HepG2 (cell line): ENCODE measurements at regions not wholly inside any gene's neighbourhood (a gene's known extent, or its start where the extent isn't known, plus 50 kb on each side); places are given as distances from the start of the nearest gene placed in this dataset.

Experiments
- ATAC-seq: fragments of 200-7000 bp; cut with Tn5 transposase; 3 replicates; pipeline ENCODE4 v1.9.1; 2020; ENCODE audit warnings: mild to moderate bottlenecking, moderate library complexity
- BruUV-seq: library from RNA; stranded (reverse); fragments of 400-500 nt; replicated peaks from 2 replicates; lab custom pipeline; 2021; lab: Mats Ljungman, UMichigan
- CTCF ChIA-PET: fragments of 300-600 bp; formaldehyde crosslinking; extraction: SDS; loops from one replicate; lab custom pipeline; 2021; ENCODE audit warnings: low total read pairs, inconsistent platforms, low intra/inter-chr PET ratio; lab: Yijun Ruan, JAX
- POLR2A ChIA-PET: fragments of 350-600 bp; sonication (Branson Sonifier 250); formaldehyde crosslinking; loops from one replicate; lab custom pipeline; 2020; ENCODE audit warnings: antibody characterized with exemption, inconsistent platforms; lab: Yijun Ruan, JAX
- DNase-seq: peaks from one replicate; pipeline ENCODE4 v3.0.0-alpha.2; 2015; ENCODE audit warnings: low spot score
- FAIRE-seq: peaks from 3 replicates; lab custom pipeline; 2011; peaks lifted over from hg19 to GRCh38; lab: Jason Lieb, UNC
- H2AFZ ChIP-seq: one replicate; pipeline ENCODE4 v1.6.1; 2011; ENCODE audit warnings: low read length, inconsistent platforms
- H3K27ac ChIP-seq: fragments of 300-600 bp; 3 replicates; pipeline ENCODE4 v1.8.0; 2011; ENCODE audit warnings: mixed run types, mild to moderate bottlenecking, mixed read lengths, low read length, inconsistent platforms; ENCODE audit not compliant: insufficient read depth; ENCODE audit errors: extremely low read length
- H3K27me3 ChIP-seq, 2 experiments: fragments of 200-600 bp in 1 of 2; 2 replicates in 1 of 2; 3 replicates in 1 of 2; pipeline versions ENCODE4 v1.6.0 to v1.8.0; 2011; ENCODE audit warnings: low read length in 2 of 2, mild to moderate bottlenecking in 2 of 2, moderate library complexity in 2 of 2, inconsistent platforms in 1 of 2; ENCODE audit not compliant: insufficient read depth in 2 of 2, control insufficient read depth in 1 of 2
- H3K36me3 ChIP-seq, 2 experiments: fragments of 200-600 bp in 1 of 2; replicated peaks in 1 of 2; 2 replicates in 1 of 2; 3 replicates in 1 of 2; pipeline versions ENCODE4 v1.5.1 to v1.8.0; 2011; ENCODE audit warnings: low read length in 2 of 2, inconsistent platforms in 1 of 2; ENCODE audit not compliant: insufficient read depth in 2 of 2, control insufficient read depth in 1 of 2
- H3K4me1 ChIP-seq: 2 replicates; pipeline ENCODE4 v1.5.1; 2012; ENCODE audit warnings: low read length, inconsistent platforms; ENCODE audit not compliant: insufficient read depth
- H3K4me2 ChIP-seq: 2 replicates; pipeline ENCODE4 v1.6.0; 2011; ENCODE audit warnings: low read depth, low read length, inconsistent platforms
- H3K4me3 ChIP-seq, 3 experiments: fragments of 200-600 bp in 1 of 3; sonication (generic), shearing (Covaris generic) in 1 of 3; replicated peaks in 1 of 3; 2 replicates each; pipeline ENCODE4 v1.5.1; 2011 to 2016; ENCODE audit warnings: low read length in 3 of 3, inconsistent platforms in 2 of 3, low read depth in 2 of 3, mild to moderate bottlenecking in 2 of 3, control low read depth in 1 of 3, mixed read lengths in 1 of 3; ENCODE audit not compliant: insufficient read depth in 1 of 3
- H3K79me2 ChIP-seq: one replicate; pipeline ENCODE4 v1.6.1; 2011; ENCODE audit warnings: low read length, inconsistent platforms; ENCODE audit not compliant: insufficient read depth
- H3K9ac ChIP-seq: 2 replicates; pipeline ENCODE4 v1.6.0; 2011; ENCODE audit warnings: mild to moderate bottlenecking, low read depth, low read length, inconsistent platforms; ENCODE audit not compliant: insufficient read depth
- H3K9me3 ChIP-seq: 2 replicates; pipeline ENCODE4 v1.5.1; 2012; ENCODE audit warnings: mild to moderate bottlenecking, low read length
- H4K20me1 ChIP-seq: 2 replicates; pipeline ENCODE4 v1.6.0; 2011; ENCODE audit warnings: inconsistent platforms, mild to moderate bottlenecking, low read length, moderate library complexity; ENCODE audit not compliant: insufficient read depth
- FOXO1 ChIP-seq: sonication (generic); formaldehyde crosslinking; IDR thresholded peaks from 2 replicates; pipeline ENCODE4 v1.4.0; 2020; ENCODE audit warnings: missing genetic modification reagents
- MEF2D ChIP-seq: sonication (generic); formaldehyde crosslinking; IDR thresholded peaks from 2 replicates; pipeline ENCODE4 v1.5.1; 2020; ENCODE audit warnings: mild to moderate bottlenecking, missing genetic modification reagents
- PITX1 ChIP-seq: sonication (generic); formaldehyde crosslinking; IDR thresholded peaks from 2 replicates; pipeline ENCODE4 v1.5.1; 2020; ENCODE audit warnings: mild to moderate bottlenecking, missing genetic modification reagents
- STAG1 ChIP-seq: sonication (generic); formaldehyde crosslinking; IDR thresholded peaks from 2 replicates; pipeline ENCODE4 v1.4.0; 2020; ENCODE audit warnings: missing genetic modification reagents
- ZNF335 ChIP-seq: sonication (generic); formaldehyde crosslinking; IDR thresholded peaks from 2 replicates; pipeline ENCODE4 v1.4.0; 2020; ENCODE audit warnings: missing genetic modification reagents
- ZNF879 ChIP-seq: sonication (generic); formaldehyde crosslinking; IDR thresholded peaks from 2 replicates; pipeline ENCODE4 v1.8.1; 2023; ENCODE audit warnings: missing genetic modification reagents
- WGBS: methylation state at CpG from one replicate; pipeline ENCODE4 v1.1.6; 2017; ENCODE audit warnings: low lambda C conversion rate; 5-methylcytosine and 5-hydroxymethylcytosine counted together
- in situ Hi-C: cut with HindIII; loops from 2 replicates; pipeline ENCODE4 v1.10.0; 2017; ENCODE audit warnings: low pct_unique_long_range_greater_than_20kb; ENCODE audit not compliant: extremely low pct_ligation_motif_present
- intact Hi-C: fragments of 100-400 bp; cut with micrococcal nuclease; formaldehyde crosslinking; loops from one replicate; pipeline ENCODE4 v1.10.0; 2022; ENCODE audit not compliant: unreplicated experiment
- TF ChIP-seq, protein P1 (sequence below): IDR thresholded peaks from 2 replicates; pipeline ENCODE4 v1.6.1; 2016
- TF ChIP-seq, protein P2 (sequence below): fragments of 450-650 bp; IDR thresholded peaks from 2 replicates; pipeline ENCODE4 v1.6.1; 2017; ENCODE audit warnings: mild to moderate bottlenecking
- TF ChIP-seq, protein P3 (sequence below): sonication (generic); formaldehyde crosslinking; IDR thresholded peaks from 2 replicates; pipeline ENCODE4; 2020; ENCODE audit warnings: missing genetic modification reagents, mild to moderate bottlenecking, borderline replicate concordance
- TF ChIP-seq, protein P4 (sequence below): sonication (generic); formaldehyde crosslinking; IDR thresholded peaks from 2 replicates; pipeline ENCODE4 v1.9.0; 2022; ENCODE audit warnings: missing genetic modification reagents, mild to moderate bottlenecking, borderline replicate concordance

DNA sequence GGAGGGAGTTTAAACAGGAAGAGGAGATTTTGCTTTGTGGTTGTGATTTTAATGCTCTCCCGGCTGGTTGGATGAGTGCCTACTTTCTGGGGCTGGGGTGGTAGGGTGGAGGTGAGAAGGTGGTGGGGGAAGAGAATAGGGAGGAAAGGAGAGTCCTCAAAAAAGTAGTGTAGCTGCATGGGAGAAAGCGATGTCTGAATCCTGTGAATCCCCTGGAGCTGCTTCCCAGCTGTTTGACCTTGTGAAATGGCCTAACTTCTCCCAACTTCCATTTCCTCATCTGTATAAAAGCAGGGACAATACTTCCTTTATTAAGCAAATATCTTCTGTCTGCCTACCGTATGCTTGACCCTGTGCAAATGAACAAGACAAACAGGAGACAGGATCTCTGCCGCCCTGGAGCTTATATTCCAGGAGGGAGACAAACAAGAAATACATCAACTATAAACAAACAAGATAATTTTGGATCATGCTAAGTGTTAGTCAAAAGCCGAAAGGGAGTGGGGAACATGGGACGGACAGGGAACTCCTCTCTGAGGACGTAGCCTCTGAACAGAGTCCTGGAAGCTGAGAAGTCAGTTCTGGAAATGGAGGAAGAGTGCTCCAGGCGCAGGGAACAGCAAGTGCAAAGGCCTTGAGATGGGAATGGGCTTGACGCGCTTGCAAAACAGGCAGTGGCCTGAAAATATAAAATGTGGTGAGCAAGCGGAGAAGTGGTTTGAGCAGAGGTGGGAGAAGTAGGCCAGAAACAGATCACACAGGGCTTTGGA lies 103.5 kb downstream of the SPRY4 start (continued):
- no peak for TF ChIP-seq ZNF879 (CRISPR knock-in tag)

DNA sequence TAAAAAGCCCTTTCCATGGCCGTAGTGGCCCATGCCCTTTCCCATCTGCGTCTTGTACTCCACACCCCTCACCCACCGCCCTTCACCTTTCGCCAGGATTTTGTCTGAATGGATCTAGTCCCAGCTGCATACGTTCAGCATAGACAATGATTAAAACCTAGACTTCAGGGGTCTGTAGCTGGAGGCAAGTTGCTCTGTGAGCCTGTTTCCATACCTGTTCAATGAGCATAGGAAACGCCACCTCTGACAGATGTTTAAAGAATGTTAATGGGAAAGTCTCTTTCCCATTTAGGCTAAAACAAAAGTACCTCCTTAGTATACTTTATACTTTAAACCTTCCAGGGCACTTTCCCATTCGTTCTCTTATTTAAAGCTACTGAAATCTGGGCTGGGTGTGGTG lies 105.7 kb downstream of the SPRY4 start:
- in situ Hi-C loops, result no loop called here
- Histone ChIP-seq H3K4me3 (no peak overlapping the region), H2AFZ (no peak overlapping the region), H3K9me3 (no peaks in the 10 kb centered on the region), H4K20me1 (no peaks in the 10 kb centered on the region), H3K4me1 (peaks cover 46% of the 10 kb centered on the region), H3K27ac (no peak overlapping the region), H3K36me3 (no peaks in the 10 kb centered on the region), H3K79me2 (no peaks in the 10 kb centered on the region), H3K27me3 (0 out of 5 replicates have a peak, but pooled peaks cover 0 to 3% of the 10 kb centered on the region in 2 experiments), H3K4me2 (no peak overlapping the region), H3K9ac (no peak overlapping the region)
- ChIA-PET POLR2A (no interaction called here), CTCF (no interaction called here)
- ATAC-seq (no peak), DNase-seq (no peak), FAIRE-seq (no peak)
- intact Hi-C loops, result no loop called here
- TF ChIP-seq MEF2D (CRISPR knock-in tag) (no peak), FOXO1 (CRISPR knock-in tag) (no peak), PITX1 (no peak), STAG1 (CRISPR knock-in tag) (no peak), ZNF335 (CRISPR knock-in tag) (no peak)
- TF ChIP-seq, protein P1, sequence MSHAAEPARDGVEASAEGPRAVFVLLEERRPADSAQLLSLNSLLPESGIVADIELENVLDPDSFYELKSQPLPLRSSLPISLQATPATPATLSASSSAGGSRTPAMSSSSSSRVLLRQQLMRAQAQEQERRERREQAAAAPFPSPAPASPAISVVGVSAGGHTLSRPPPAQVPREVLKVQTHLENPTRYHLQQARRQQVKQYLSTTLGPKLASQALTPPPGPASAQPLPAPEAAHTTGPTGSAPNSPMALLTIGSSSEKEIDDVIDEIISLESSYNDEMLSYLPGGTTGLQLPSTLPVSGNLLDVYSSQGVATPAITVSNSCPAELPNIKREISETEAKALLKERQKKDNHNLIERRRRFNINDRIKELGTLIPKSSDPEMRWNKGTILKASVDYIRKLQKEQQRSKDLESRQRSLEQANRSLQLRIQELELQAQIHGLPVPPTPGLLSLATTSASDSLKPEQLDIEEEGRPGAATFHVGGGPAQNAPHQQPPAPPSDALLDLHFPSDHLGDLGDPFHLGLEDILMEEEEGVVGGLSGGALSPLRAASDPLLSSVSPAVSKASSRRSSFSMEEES (CRISPR knock-in tag), result no peak
- TF ChIP-seq, protein P2, sequence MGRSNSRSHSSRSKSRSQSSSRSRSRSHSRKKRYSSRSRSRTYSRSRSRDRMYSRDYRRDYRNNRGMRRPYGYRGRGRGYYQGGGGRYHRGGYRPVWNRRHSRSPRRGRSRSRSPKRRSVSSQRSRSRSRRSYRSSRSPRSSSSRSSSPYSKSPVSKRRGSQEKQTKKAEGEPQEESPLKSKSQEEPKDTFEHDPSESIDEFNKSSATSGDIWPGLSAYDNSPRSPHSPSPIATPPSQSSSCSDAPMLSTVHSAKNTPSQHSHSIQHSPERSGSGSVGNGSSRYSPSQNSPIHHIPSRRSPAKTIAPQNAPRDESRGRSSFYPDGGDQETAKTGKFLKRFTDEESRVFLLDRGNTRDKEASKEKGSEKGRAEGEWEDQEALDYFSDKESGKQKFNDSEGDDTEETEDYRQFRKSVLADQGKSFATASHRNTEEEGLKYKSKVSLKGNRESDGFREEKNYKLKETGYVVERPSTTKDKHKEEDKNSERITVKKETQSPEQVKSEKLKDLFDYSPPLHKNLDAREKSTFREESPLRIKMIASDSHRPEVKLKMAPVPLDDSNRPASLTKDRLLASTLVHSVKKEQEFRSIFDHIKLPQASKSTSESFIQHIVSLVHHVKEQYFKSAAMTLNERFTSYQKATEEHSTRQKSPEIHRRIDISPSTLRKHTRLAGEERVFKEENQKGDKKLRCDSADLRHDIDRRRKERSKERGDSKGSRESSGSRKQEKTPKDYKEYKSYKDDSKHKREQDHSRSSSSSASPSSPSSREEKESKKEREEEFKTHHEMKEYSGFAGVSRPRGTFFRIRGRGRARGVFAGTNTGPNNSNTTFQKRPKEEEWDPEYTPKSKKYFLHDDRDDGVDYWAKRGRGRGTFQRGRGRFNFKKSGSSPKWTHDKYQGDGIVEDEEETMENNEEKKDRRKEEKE, result no peak
- TF ChIP-seq, protein P3, sequence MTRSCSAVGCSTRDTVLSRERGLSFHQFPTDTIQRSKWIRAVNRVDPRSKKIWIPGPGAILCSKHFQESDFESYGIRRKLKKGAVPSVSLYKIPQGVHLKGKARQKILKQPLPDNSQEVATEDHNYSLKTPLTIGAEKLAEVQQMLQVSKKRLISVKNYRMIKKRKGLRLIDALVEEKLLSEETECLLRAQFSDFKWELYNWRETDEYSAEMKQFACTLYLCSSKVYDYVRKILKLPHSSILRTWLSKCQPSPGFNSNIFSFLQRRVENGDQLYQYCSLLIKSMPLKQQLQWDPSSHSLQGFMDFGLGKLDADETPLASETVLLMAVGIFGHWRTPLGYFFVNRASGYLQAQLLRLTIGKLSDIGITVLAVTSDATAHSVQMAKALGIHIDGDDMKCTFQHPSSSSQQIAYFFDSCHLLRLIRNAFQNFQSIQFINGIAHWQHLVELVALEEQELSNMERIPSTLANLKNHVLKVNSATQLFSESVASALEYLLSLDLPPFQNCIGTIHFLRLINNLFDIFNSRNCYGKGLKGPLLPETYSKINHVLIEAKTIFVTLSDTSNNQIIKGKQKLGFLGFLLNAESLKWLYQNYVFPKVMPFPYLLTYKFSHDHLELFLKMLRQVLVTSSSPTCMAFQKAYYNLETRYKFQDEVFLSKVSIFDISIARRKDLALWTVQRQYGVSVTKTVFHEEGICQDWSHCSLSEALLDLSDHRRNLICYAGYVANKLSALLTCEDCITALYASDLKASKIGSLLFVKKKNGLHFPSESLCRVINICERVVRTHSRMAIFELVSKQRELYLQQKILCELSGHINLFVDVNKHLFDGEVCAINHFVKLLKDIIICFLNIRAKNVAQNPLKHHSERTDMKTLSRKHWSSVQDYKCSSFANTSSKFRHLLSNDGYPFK, result no peak
- TF ChIP-seq, protein P4, sequence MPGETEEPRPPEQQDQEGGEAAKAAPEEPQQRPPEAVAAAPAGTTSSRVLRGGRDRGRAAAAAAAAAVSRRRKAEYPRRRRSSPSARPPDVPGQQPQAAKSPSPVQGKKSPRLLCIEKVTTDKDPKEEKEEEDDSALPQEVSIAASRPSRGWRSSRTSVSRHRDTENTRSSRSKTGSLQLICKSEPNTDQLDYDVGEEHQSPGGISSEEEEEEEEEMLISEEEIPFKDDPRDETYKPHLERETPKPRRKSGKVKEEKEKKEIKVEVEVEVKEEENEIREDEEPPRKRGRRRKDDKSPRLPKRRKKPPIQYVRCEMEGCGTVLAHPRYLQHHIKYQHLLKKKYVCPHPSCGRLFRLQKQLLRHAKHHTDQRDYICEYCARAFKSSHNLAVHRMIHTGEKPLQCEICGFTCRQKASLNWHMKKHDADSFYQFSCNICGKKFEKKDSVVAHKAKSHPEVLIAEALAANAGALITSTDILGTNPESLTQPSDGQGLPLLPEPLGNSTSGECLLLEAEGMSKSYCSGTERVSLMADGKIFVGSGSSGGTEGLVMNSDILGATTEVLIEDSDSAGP, result no peak
- BruUV-seq, result no TSS peak
- 74% methylated on average over 7 of the region's 7 CpGs for WGBS
